ENCODE measurements at regions not wholly inside any gene's neighbourhood (a gene's known extent, or its start where the extent isn't known, plus 50 kb on each side); places are given as distances from the start of the nearest gene placed in this dataset.

- H3K9ac ChIP-seq (ENCODE audit: low read length), result no peak overlapping the region
- no peaks in the 10 kb centered on the region for H4K20me1 ChIP-seq (ENCODE audit: insufficient read depth)
- no peak overlapping the region for H2AFZ ChIP-seq (ENCODE audit: low read depth, low read length)
- H3K9me2 ChIP-seq (ENCODE audit: insufficient read depth, low read length), result no peaks in the 10 kb centered on the region
- no peaks in the 10 kb centered on the region for H3K27me3 ChIP-seq (ENCODE audit: insufficient read depth, low read depth, low read length)
- H3K79me2 ChIP-seq (replicated peaks; ENCODE audit: insufficient read depth, low read length), result no peaks in the 10 kb centered on the region
- H3F3A ChIP-seq (ENCODE audit: insufficient read depth, low read length, poor library complexity, severe bottlenecking), result no peaks in the 10 kb centered on the region
- H3K4me2 ChIP-seq (ENCODE audit: low read length), result no peak overlapping the region
- H3K4me3 ChIP-seq (ENCODE audit: low read length), result no peak overlapping the region
- H3K9me3 ChIP-seq (ENCODE audit: low read length), result no peaks in the 10 kb centered on the region
- TF ChIP-seq MXI1 (conservative IDR thresholded peaks at IDR 0.05; ENCODE audit: poor library complexity, severe bottlenecking) (no peak), SMC3 (conservative IDR thresholded peaks at IDR 0.05; ENCODE audit: poor library complexity) (no peak), REST (IDR thresholded peaks at IDR 0.05; ENCODE audit: borderline replicate concordance) (no peak), EP300 (conservative IDR thresholded peaks at IDR 0.05; ENCODE audit: poor library complexity, severe bottlenecking) (no peak), EZH2 (IDR thresholded peaks at IDR 0.05; ENCODE audit: borderline replicate concordance, insufficient read depth, low read length, poor library complexity, severe bottlenecking) (no peak), CTCF (IDR thresholded peaks at IDR 0.05; ENCODE audit: poor library complexity, severe bottlenecking) (no peak), POLR2AphosphoS5 (IDR thresholded peaks at IDR 0.05) (no peak), RAD21 (conservative IDR thresholded peaks at IDR 0.05) (no peak), TAF1 (IDR thresholded peaks at IDR 0.05; ENCODE audit: low read depth) (no peak)
- H3K27ac ChIP-seq (ENCODE audit: low read length), result no peak overlapping the region
- no peaks in the 10 kb centered on the region for H3K36me3 ChIP-seq (ENCODE audit: insufficient read depth, low read length)
Observed at GRCh38 chr1:11399250-11399649, 79.7 kb upstream of the DISP3 start.

GRCh38 chr1:11400155-11400554 lies 78.8 kb upstream of the DISP3 start:
- TF ChIP-seq TAF1 (IDR thresholded peaks at IDR 0.05; ENCODE audit: low read depth), result no peak
- TF ChIP-seq MXI1 (conservative IDR thresholded peaks at IDR 0.05; ENCODE audit: poor library complexity, severe bottlenecking), result no peak
- TF ChIP-seq SMC3 (conservative IDR thresholded peaks at IDR 0.05; ENCODE audit: poor library complexity), result no peak
- TF ChIP-seq EZH2 (IDR thresholded peaks at IDR 0.05; ENCODE audit: borderline replicate concordance, insufficient read depth, low read length, poor library complexity, severe bottlenecking), result no peak
- no peak for TF ChIP-seq REST (IDR thresholded peaks at IDR 0.05; ENCODE audit: borderline replicate concordance)
- no peak for TF ChIP-seq RAD21 (conservative IDR thresholded peaks at IDR 0.05)
- no peak for TF ChIP-seq CTCF (IDR thresholded peaks at IDR 0.05; ENCODE audit: poor library complexity, severe bottlenecking)
- Histone ChIP-seq H2AFZ (ENCODE audit: low read depth, low read length) (no peak overlapping the region), H3K4me2 (ENCODE audit: low read length) (no peak overlapping the region), H3K4me3 (ENCODE audit: low read length) (no peak overlapping the region), H3F3A (ENCODE audit: insufficient read depth, low read length, poor library complexity, severe bottlenecking) (no peaks in the 10 kb centered on the region), H3K27ac (ENCODE audit: low read length) (no peak overlapping the region), H3K9me3 (ENCODE audit: low read length) (no peaks in the 10 kb centered on the region), H3K27me3 (ENCODE audit: insufficient read depth, low read depth, low read length) (no peaks in the 10 kb centered on the region), H3K36me3 (ENCODE audit: insufficient read depth, low read length) (no peaks in the 10 kb centered on the region), H4K20me1 (ENCODE audit: insufficient read depth) (no peaks in the 10 kb centered on the region), H3K79me2 (replicated peaks; ENCODE audit: insufficient read depth, low read length) (no peaks in the 10 kb centered on the region), H3K9ac (ENCODE audit: low read length) (no peak overlapping the region), H3K9me2 (ENCODE audit: insufficient read depth, low read length) (no peaks in the 10 kb centered on the region)
